GM21528 (cell line): ENCODE measurements at regions not wholly inside any gene's neighbourhood (a gene's known extent, or its start where the extent isn't known, plus 50 kb on each side); places are given as distances from the start of the nearest gene placed in this dataset.
"Not testable (repeated sequence)": the region's sequence is repeated elsewhere in the genome, so short reads cannot be mapped to it uniquely, and the experiment has no call there.

ENCODE experiments used
- ATAC-seq: cut with Tn5 transposase; IDR thresholded peaks from one replicate; pipeline ENCODE4 v1.9.1; 2021; ENCODE audit warnings: mild to moderate bottlenecking, moderate library complexity; ENCODE audit not compliant: unreplicated experiment, low FRiP score

DNA sequence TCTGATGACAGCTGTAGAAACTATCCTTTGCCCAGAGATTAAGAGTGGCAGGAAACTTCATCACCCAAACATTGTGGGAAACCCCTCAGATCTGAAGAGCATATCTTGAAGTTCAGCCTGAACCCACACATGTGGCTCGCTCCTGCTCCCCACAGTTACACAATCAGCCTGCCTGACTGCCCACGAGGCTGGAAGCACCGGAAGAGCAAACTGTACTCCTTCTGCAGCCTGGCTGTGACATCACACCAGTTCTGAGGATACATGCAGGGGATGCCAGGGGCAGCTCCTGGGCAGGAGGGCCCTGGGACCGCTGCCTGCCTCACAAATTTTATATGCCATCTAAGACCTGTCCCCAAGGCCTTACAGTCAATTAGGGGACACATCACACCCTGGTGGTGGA, 444.4 kb downstream of the BUD13 start:
- no peak for ATAC-seq

DNA sequence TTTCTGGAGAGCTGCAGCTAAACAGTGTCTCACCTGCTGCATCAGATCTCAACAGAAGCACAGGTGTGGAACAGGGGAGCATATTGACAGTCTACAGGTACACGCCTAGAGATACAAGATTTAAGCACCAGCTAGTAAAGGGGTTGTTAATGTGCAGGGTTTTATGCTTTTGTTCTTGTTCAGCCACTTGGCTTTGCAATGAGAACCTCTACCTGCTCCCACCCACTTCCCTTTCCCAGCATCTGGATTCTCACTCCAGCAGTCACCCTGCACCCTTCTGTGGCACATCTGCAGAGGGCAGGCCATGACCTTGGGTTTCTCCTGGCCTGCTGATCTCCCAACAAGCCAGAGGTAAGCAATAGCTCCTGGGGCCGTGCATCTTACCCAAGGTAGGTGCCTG, 446.6 kb downstream of the BUD13 start:
- ATAC-seq = no peak

DNA sequence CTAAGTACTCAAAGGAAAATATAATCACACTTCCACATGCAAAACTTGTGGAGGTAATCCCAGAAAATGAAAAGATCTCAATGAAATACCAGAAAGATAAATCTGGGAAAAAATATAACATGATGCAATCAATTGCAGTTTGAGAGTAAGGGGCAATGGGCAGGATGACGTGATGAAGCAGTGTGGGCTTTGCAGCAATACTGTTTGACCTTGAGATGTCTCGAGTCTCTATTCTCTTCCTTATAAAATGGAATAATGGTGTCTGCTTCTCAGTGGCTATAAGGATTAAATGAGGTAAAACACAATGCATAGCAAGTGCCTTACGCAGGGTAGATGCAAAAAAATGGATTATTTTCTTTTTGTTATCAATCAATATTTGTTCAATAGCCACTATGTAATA, 447.5 kb downstream of the BUD13 start:
- ATAC-seq = no peak

DNA sequence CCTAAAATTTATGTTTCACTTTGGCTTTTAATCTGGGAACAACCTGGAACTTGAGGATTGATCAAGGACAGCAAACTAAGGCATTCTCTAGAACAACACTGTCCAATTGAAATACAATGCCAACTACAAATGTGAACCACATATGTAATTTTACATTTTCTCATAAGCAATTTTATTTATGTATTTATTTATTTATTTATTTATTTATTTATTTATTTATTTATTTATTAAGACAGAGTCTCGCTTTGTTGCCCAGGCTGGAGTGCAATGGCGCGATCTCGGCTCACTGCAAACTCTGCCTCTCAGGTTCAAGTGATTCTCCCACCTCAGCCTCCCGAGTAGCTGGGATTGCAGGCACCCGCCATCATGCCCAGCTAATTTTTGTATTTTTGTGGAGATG, 448.7 kb downstream of the BUD13 start:
- ATAC-seq = not testable (repeated sequence)

DNA sequence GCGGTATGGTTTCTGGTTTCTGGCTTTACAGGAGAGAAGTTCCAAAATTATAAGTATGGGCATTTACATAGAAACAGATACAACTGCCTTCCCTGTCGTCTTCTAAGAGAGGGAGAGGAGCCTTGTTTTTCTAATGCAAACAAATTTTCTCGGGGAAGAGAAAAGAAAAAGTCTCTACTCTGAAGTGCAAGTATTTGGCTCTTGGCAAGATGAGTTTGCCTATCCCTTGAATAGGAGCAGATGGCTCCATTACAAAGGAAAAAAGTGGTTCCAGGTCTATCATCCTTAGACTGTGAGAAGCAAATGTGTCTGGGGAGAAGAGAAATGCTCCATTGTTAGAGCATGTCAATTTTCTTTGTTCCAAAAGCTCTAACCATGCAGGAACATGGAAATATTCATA, 455.6 kb downstream of the BUD13 start:
- ATAC-seq = no peak

DNA sequence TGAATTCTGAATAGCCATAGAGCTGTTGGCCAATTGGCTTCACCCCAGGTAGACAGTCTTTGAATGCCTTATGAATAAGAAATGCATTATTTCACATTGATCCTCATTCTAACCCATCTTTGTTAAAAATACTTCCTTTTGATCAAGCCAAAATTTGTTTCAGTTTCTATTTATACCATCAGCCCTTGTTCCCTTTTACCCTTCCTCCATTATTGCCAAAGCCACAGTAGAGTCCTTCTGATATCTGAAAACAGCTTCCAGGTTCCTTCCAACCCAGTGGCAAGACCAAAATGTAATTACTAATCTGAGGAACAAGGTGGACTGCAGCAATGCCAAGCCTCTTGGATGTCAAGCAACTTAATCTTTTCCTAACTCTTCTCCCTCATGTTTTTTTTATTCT, 458.8 kb downstream of the BUD13 start:
- no peak for ATAC-seq

DNA sequence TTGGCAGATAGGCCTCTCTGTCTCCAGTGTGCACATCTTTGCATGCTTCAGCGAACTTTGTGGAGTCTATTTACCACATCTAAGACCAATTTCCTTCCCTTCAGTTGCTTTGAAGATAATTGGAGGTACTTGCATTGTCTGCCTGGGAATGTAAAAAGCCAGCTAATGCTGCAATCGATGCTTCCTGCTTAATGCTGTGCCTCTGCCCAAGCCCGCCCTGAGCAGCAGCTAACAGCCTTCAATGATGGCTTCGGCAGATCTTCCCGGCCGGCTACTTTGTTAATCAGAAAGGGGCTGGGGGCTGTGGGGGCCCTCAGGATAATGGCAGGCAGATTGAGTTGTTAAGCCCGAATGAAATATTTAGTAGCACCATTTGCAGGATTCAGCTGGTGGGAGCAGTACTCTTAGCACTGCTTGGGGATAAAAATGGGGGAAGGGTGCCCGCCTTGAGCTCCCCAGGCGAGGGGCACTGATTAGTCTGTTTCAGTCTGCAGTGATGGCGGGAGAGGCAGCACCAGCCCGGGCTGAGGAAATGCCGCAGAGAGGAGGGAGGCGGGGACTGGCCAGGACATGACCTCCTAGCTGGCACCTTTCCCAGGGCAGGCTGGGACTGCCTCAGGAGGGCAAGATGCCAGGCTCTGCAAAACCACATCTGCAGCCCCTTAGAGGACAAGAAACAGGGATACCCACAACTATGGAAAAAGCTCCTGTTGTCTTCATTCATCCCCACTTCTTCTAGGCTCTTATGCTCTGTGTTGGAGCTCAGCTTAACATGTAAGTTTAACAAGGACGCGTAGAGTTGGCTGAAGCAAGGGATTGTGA, 460.0 kb downstream of the BUD13 start:
- no peak for ATAC-seq

DNA sequence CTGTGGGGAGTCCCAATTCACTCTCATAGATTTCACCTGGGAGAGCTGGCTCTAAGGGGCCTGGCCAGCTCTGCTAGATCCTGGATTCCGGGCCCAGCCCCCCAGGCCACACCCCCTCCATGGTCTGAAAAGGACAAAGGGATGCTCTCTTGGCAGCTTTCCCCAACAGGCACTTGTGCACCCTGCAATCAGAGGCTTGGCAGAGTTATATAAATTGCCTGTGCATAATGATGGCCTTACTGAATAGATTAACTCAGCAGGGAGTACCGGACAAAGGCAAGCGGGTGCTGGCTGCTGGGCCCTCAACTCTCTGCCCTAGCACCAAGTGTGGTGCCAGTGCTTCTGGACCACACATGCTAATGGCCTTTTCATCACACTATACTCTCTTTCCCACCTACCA, 461.6 kb downstream of the BUD13 start:
- ATAC-seq = no peak

DNA sequence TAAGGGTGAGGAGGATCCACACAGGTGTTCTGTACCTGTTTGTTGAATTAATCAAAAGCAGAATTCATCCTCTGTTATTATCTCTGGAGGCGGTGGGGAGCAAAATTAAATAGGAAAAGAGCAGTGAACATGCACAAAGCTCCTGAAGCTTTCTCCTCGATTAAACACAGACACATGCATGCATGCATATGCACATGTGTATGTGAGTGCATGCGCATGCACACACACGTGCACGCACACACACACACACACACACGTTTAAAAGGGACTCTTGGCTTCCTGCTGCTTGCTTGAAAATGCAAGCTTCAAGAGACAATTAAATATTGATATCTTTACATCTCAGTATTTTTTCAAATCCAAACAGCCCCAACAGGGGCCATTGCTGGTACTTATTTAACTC, 462.1 kb downstream of the BUD13 start:
- no peak for ATAC-seq

DNA sequence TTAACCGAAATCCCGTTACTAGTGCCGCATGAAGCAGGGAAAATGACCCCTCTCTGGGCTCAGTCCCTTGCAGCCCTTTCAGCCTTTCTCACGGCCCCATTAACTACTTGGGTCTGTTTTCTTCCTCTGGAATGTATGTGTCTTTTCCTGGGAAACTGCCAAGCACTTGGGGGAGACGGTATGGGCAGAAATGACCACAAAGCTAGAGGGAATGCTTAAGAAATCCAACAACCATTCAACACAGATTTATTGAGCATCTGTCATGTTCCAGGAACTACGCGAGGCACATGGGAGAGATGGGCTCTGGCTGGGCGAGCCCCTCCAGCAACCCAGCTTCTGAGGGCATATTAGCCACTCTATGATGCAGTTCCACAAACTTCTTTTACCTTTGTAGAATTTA, 462.6 kb downstream of the BUD13 start:
- ATAC-seq = no peak

DNA sequence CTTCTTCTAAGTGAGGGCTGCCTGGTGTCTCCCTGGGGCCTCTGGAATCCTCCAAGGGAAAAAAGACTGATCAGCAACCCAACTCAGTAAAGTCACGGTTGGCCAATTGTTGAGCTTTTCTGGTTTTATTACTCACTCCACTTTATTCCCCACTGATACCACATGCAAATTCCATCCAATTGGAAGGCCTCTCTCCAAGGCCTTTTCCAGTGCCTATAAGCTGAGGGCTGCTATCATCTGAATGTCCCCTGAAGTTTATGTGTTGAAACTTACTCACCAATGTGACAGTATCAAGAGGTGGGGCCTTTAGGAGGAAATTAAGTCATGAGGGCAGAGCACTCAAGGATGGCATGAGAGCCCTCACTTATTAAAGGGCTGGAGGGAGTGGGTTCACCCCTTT, 463.3 kb downstream of the BUD13 start:
- ATAC-seq = no peak

DNA sequence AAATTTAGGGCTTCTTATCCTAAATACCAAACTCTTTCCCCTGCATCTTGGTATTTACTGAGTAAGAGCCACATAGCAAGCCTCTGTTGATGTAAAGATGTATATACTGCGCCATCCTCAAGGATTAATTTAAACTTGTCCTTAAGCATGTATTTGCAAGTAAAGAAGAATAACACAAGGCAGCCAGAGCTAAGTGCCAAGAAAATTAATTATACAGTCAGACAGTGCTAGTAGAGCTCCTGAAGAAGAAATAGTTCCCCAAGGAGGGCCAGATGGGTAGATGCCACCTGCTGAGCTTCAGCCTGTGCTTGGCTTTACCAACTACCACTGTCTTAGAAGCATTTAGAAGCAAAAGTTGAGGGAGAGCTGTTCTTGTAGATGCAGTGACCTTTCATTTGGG, 470.0 kb downstream of the BUD13 start:
- ATAC-seq = no peak

DNA sequence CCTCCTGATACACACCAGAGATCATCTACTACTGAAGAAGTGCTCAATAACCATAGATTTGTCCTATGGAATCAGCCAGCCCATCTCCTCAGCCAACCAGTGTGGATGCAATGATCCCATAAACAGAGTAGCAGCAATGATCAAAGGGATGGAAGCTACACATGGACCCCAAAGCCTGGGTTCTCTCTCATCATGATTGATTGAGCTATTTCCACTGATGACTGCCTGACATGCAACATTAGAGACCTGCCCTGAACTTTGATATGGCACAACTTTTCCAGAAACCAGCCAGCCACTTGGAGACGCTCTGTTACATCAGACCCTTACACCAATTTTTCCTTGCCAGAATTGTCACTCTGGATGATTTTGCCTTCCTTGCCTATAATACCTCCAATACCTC, 471.6 kb downstream of the BUD13 start:
- ATAC-seq = no peak

DNA sequence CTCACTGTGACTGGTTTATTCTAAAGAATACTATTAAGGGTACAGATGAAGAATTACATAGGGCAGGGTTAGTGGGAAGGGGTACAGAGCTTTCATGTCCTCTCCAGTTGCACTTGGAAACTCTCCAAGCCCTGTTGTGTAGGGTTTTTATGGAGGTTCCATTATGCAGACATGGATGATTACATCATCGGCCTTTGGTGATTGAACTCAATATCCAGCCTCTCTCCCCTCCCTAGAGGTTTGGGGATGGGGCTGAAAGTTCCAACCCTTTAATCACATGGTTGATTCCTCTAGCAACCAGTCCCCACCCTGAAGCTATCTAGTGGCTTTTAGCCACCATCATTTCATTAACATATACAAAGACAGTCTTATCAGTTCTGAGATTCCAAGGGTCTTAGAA, 472.6 kb downstream of the BUD13 start:
- no peak for ATAC-seq

DNA sequence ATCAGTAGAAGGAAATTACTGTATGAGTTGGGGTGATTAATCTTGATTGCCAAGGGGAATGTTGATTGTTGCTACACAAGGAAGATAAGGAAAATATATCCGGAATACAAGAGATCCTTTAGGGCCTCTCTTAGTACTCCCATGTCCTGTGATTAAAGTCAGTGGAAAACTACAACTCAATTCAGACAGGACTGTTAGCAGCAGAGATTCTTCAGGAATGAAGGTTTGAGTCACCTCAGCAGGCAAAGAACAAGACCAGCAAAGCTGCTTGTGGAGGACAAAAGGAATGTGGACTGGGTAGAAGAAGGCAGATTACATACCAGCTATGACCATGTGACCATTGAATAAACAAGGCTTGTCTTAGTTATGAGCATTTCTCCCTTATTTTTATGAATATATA, 478.2 kb downstream of the BUD13 start:
- ATAC-seq = no peak

DNA sequence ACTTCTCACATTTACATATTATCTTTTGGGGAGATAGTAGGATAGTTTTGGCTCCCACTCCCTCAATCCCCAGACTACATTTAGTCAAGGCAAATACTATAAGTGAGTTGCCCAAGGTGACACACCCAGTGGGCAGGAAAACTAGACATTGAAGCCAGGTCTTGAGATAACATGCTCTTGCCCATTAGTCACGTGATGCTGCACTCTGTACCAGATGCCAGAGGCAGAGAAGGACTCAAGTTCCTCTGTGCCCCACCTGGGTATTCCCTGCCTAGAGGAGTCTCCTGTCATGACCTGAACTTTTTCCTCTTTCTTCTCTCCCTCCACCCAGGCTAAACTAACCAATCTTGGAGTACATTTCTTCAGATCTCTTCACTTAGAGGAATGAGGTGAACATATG, 484.9 kb downstream of the BUD13 start:
- no peak for ATAC-seq

DNA sequence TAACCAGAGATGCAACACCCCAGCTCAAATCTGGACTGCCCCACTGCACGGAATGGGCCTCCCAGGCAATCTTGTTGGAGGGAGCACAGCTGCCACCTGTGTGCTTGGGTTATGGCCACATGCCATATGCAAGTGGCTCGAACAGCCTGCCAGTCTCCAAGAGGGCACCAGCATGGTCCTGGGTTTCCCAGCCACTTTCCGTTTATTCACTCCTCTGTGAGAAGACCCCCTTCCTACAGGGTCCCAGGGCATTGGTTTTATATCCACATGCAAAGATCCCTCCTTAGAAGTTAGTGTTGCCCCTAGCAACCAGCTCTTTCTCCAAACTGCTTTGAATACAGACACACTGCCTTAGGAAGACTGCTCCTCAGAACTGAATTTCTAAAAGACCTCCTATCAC, 487.8 kb downstream of the BUD13 start:
- no peak for ATAC-seq

DNA sequence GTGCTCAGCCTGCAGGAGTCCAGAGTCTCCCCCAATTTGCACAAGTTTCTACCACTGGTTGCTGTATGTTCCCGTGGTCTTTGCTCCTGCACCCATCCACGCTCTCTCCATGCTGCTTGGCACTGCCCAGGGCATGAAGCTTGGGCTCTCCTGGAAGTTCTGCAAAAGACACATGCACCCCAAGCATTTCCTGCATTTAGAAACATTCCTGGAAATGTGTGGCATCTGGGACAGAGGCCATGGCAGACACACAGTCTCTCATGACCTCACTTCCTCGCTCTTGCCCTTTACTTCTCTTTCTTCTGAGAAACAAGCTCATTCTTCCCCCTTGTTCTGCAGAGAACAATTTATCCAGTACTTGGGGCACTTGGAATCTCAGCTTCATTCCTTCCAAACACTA, 489.5 kb downstream of the BUD13 start:
- ATAC-seq = no peak

DNA sequence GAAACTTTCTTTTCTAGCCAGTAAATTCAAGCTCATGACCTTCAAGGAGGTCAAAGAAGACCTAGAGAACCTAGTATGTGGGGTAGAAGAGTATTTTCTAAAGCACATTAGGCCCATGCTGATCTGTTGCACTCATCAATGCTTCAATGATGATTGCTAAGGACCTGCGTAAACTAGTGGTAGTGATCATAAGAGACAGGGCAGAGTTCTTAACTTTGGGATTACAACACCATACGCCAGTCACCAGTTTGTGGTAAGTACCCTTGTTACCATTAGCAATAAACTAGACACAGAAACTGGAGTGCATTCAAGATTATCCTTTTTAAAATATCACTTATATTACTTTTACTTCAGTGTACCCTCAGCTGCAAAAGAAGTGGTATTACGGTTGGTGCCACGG, 490.3 kb downstream of the BUD13 start:
- no peak for ATAC-seq

DNA sequence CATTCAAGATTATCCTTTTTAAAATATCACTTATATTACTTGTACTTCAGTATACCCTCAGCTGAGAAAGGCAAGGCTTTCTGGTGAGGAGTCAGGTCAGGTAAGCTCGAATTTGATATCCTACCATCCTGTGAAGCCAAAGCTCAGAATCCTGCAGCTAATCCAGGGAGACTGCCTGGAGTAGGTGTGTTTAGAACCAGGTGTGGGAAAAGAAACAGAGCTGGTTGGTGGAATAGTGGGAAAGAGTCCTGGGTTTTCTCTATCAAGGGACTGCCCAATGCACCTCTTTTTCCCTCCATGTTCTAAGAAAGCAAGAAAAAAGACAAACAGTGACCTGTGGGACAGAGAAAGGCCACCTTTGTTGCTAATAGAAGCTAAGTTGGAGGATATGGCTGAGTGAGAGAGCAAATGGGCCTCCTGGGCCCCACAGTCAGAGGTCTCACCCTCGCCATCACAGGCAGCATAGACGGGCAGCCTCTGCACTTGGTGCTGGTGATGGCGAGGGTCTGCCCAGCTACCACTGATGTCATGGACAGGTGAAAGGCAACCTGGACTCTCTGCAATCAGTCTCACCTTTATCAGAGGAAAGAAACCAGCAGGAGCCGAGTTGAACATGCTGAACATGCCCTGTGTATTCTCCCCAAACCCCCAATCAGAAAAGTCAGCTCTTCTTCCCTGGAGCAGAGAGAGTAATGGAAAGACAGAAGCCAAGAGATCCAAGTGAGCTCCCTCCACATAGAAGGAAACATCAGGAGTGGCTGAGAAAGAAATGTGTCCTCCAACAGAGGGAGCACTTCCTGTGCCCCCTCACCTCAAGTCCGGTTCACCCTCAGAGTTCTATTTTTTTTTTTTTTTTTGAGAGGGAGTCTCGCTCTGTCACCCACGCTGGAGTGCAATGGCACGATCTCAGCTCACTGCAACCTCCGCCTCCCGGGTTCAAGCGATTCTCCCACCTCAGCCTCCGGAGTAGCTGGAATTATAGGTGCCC, 491.3 kb downstream of the BUD13 start:
- no peak for ATAC-seq

DNA sequence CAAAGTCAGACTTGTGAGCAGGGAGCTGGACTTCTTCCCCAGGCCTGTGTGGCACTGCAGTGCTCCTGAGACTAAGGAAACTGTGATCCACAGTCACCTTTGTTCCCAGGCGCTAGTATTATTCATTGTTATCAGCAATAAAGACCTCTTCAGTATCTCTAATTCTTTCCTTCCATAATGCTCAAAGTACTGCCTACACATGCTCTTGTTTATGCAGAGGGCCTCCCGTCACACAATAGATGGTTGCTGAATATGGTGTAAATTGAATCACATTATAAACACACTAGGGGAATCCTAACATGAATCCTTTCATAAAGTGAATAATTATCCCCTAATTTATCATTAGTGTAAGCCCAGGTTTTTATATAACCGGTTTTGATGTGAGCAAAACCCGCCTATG, 493.3 kb downstream of the BUD13 start:
- no peak for ATAC-seq

DNA sequence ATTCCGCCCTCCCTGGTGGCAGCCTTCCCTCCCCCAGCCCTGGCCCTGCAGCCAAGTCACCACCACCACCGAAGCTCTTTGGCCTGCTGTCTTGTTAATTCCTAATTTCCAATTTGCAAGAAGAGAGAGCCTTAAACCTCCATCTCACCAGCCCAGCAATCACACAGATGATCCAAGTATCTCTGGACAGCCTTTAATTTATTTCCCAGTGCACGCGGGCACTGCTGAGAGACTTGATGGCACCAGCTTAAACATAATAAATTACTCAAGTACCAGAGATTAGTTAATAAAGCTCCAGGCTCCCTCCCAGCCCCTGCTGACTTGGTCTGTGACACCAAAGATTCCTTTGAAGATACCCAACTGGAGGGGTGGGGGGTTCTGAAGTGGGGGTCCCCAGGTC, 494.7 kb downstream of the BUD13 start:
- no peak for ATAC-seq
